ENCODE measurements at regions not wholly inside any gene's neighbourhood (a gene's known extent, or its start where the extent isn't known, plus 50 kb on each side); places are given as distances from the start of the nearest gene placed in this dataset.
"Not testable (repeated sequence)": the region's sequence is repeated elsewhere in the genome, so short reads cannot be mapped to it uniquely, and the experiment has no call there.

DNA sequence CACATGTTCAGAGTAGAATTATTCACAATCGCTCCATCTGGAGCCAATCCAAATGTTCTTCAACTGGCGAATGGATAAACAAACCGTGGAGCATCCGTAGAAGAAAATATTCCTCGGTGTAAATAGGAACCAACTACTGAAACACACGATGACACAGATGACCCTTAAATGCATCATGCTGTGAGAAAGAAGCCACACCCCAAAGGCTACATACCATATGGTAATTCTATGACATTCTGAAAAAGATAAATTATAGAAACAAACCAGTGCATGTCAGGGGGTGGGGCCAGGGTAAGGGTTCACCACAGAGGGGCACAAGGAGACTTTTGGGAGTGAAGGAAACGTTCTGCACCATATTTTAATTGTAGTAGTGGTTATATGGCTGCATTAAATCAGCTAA lies 312.2 kb upstream of the SMIM21 start:
- no peak for DNase-seq (ENCODE audit: low spot score)

- DNase-seq (ENCODE audit: low spot score): no peak
Observed at GRCh38 chr18:75735291-75735690, 307.8 kb upstream of the SMIM21 start.

- no peak for DNase-seq (ENCODE audit: low spot score)
Observed at GRCh38 chr18:75730249-75730648, 302.7 kb upstream of the SMIM21 start.

GRCh38 chr18:75728621-75729020 lies 301.1 kb upstream of the SMIM21 start:
- DNase-seq (ENCODE audit: low spot score): no peak

- peak; percentile 73 for DNase-seq (ENCODE audit: low spot score)
Observed at GRCh38 chr18:75727456-75727855, 300.0 kb upstream of the SMIM21 start.

- no peak for DNase-seq (ENCODE audit: low spot score)
Observed at GRCh38 chr18:75723521-75724340, 296.2 kb upstream of the SMIM21 start.

GRCh38 chr18:75714766-75715165 lies 287.3 kb upstream of the SMIM21 start:
- DNase-seq (ENCODE audit: low spot score): no peak

GRCh38 chr18:75712124-75712867 lies 284.8 kb upstream of the SMIM21 start:
- not testable (repeated sequence) for DNase-seq (ENCODE audit: low spot score)

- no peak for DNase-seq (ENCODE audit: low spot score)
Observed at GRCh38 chr18:75700561-75700960, 273.1 kb upstream of the SMIM21 start.

DNA sequence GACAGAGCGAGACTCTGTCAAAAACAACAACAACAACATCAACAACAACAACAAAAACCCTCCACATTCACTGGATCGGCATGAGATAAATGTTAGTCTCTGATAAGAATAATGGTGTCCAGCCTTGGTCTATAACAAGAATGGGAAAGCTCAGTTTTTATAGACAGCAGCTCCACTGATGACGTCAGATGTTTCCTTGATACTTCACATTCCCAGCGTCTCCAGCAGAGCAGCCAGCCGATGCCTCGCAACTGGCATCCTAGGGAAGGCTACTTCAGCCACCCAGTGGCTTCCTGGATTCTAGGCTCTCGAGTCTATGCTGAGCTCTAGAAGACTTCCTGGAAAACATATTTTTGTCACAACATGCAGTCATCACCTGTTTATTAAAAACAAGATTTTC lies 271.4 kb upstream of the SMIM21 start:
- no peak for DNase-seq (ENCODE audit: low spot score)

DNA sequence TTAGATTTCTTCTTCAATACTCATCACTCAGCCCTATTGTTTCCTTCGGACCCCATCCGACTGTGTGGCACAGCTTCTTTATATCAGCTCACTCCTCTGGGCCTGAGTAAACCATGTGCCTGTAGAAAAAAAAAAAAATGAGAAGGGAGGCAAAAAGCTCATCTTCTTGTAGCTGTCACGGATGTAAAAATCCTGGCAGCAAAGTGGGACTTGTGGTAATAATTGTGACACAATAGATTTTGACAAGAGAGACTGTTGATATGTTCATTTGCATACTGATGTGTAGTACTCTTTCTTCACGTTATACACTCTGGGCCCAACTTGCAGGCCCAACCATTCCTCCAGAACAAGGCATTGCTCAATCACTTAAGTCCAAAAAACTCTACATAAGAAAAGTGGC lies 270.0 kb upstream of the SMIM21 start:
- DNase-seq (ENCODE audit: low spot score): no peak

DNA sequence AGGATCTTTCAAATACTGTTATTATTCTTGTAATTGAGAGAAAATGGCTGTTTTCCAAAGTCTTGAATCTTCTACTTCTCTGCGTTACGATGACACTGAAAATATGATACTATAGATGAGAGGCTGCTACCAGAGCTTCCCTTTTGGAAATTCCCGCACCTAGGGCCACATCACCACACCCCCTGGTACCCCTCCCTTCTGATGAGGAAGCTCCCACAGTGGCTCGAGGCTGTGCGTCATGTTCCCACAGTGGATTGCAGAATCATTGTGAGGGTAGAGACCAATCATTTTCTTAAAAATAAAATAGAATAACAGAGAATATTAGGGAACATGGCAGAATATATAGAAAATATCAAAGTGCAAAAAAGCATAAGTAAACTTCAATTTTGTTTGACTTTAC lies 268.9 kb upstream of the SMIM21 start:
- DNase-seq (ENCODE audit: low spot score): no peak

DNA sequence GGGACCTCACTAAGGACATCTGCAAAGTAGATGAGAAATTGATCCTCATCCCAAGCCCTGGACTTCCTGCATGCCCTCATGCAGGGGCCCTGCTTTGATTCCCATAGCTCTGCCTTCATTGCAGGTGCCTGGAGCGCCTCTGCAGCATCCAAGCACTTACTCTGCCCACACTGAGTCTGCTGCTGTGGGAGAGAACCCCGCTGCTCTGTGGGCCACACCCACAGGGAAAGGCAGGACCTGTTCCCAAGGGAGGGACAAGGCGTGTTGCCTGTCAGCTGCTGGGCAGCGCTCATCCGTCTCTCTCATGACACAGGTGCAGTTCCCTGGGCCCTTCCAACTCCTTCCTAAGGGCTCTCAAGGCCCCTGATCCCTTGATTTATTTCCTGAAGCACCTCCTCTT lies 266.8 kb upstream of the SMIM21 start:
- no peak for DNase-seq (ENCODE audit: low spot score)

- no peak for DNase-seq (ENCODE audit: low spot score)
Observed at GRCh38 chr18:75691483-75691882, 264.0 kb upstream of the SMIM21 start.

DNA sequence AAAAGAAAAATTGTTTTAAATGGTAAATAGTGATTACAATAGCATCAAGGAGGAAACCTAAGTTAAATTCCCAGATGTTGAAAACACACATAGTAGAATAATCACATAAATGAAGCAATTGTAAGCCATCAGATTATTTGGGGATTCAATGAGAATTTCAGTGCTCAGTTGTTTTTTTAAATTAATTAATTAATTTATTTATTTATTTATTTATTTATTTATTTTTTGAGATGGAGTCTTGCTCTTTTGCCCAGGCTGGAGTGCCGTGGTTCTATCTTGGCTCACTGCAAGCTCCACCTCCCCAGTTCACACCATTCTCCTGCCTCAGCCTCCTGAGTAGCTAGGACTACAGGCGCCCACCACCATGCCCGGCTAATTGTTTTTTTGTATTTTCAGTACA lies 262.8 kb upstream of the SMIM21 start:
- not testable (repeated sequence) for DNase-seq (ENCODE audit: low spot score)

DNA sequence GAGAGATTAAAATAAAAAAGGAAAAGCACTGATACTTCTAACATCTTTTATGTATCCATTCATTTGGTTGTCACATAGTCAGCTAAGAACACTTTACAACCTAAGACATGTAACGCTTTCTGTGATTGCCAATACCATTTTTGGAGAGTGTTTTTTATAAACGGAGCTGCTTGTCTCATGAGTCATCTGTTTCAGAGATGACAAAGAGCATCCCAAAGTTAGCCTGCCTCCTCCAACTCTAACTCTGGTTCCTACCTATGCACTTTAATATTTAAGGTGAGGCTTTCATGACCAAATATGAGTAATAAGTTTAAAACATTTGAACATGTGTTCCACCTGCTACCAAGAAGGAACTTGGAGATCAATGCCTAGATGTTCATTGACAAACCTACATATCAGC lies 260.1 kb upstream of the SMIM21 start:
- no peak for DNase-seq (ENCODE audit: low spot score)

DNA sequence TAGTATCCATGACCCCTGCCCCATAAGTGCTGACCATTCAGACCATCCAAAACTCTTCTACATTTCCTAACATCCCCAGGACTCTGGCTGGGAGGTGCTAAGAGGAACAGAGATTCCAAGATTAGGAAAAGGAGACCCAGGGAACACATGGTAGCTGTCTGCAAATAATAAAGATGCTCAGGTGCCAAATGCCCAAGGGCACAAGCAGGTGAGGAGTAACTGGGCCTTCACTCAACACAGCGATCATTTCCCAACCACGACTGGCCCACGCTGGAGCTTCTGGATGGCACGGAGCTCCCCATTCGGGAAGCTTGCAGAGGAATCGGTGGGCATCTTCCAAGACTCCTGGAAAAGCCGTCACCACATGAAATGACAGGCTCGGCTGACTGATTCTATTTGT lies 255.9 kb upstream of the SMIM21 start:
- DNase-seq (ENCODE audit: low spot score): no peak

DNA sequence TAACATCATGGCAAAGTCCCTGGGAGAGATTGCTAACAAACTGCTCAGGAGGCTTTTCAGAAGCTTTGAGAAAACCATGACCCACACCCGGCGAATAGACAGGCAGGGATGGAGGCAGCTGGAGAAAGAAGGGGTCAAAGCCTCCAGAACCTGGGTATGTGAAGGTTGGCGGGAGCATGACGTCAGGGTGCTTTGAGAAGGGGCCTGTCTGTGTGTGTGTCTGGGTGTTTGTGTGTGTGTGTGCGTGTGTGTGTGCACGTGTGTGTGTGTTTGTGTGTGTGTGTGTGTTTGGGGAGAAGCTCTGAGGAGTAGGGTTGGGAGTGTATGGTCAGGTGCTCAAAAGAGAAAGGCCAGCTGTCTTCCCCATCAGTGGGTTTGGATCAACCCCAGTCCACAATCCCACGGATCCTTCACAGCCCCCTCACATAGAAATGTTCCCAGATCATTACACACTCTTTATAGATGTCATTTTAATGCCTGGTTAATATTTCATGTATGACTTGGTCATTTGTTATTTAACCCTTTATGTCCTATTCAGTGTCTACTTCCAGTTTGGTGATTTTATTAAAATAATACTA lies 254.1 kb upstream of the SMIM21 start:
- DNase-seq (ENCODE audit: low spot score): no peak

GRCh38 chr18:75679331-75679730 lies 251.8 kb upstream of the SMIM21 start:
- no peak for DNase-seq (ENCODE audit: low spot score)

GRCh38 chr18:75678627-75679026 lies 251.1 kb upstream of the SMIM21 start:
- DNase-seq (ENCODE audit: low spot score): no peak

GRCh38 chr18:75677696-75678455 lies 250.4 kb upstream of the SMIM21 start:
- DNase-seq (ENCODE audit: low spot score): no peak

DNA sequence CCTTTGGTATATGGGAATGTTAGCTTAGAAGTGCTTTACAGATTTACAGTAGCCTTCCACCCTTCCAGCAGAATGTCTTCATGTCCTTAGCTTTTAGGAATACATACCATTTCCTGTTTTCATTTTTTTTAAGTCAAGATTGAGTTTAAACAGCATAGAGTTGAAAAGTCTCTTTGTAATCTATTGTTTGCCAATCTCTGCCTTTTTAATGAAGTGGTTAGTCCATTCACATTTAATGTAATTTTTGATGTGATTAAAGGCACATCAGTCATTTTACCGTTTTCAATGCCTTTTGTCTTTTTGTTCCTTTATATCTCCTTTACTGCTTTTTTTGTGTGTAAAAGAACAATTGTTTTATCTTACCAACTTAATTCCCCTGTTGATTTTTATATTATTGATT lies 233.4 kb upstream of the SMIM21 start:
- DNase-seq (ENCODE audit: low spot score): no peak
